NT2/D1 (cell line): ENCODE measurements at regions not wholly inside any gene's neighbourhood (a gene's known extent, or its start where the extent isn't known, plus 50 kb on each side); places are given as distances from the start of the nearest gene placed in this dataset.

Experiments used
- SUZ12 ChIP-seq: IDR thresholded peaks from 2 replicates; pipeline ENCODE4 v1.6.1; 2011; ENCODE audit not compliant: insufficient read length, insufficient read depth; ENCODE audit errors: extremely low read depth
- YY1 ChIP-seq: IDR thresholded peaks from 2 replicates; pipeline ENCODE4 v1.6.1; 2011; ENCODE audit not compliant: insufficient read length, insufficient read depth
- ZNF274 ChIP-seq: IDR thresholded peaks from 2 replicates; pipeline ENCODE4 v1.6.1; 2011; ENCODE audit warnings: mild to moderate bottlenecking, low read depth, low read length

- TF ChIP-seq YY1 (no peak), ZNF274 (no peak), SUZ12 (no peak)
Measured at GRCh38 chr11:112884012-112884767, 77.0 kb upstream of the NCAM1 start.
